H9 (cell line): ENCODE measurements at regions not wholly inside any gene's neighbourhood (a gene's known extent, or its start where the extent isn't known, plus 50 kb on each side); places are given as distances from the start of the nearest gene placed in this dataset.

Experiments
- DNase-seq: peaks from one replicate; pipeline ENCODE4 v3.0.0-alpha.2; 2017
- H2AFZ ChIP-seq: one replicate; pipeline ENCODE4 v1.6.1; 2013; ENCODE audit warnings: mild to moderate bottlenecking, low read length, control low read depth, moderate library complexity
- H2AK5ac ChIP-seq: 2 replicates; pipeline ENCODE4 v1.6.1; 2013; ENCODE audit warnings: low read length, control low read depth, mixed read lengths; ENCODE audit not compliant: insufficient read length
- H2BK120ac ChIP-seq: one replicate; pipeline ENCODE4 v1.6.1; 2013; ENCODE audit warnings: low read depth, mild to moderate bottlenecking, low read length, control low read depth, inconsistent platforms; ENCODE audit not compliant: poor library complexity, severe bottlenecking
- H2BK12ac ChIP-seq: 2 replicates; pipeline ENCODE4 v1.6.1; 2013; ENCODE audit warnings: low read length, control low read depth, mixed read lengths, low read depth; ENCODE audit not compliant: insufficient read length
- H2BK15ac ChIP-seq: 2 replicates; pipeline ENCODE4 v1.6.1; 2013; ENCODE audit warnings: low read depth, low read length, control low read depth
- H2BK20ac ChIP-seq: one replicate; pipeline ENCODE4 v1.6.1; 2013; ENCODE audit warnings: low read depth, mild to moderate bottlenecking, low read length, control low read depth, inconsistent platforms; ENCODE audit not compliant: poor library complexity, severe bottlenecking
- H2BK5ac ChIP-seq: 2 replicates; pipeline ENCODE4 v1.6.1; 2013; ENCODE audit warnings: low read length, control low read depth, mixed read lengths; ENCODE audit not compliant: insufficient read length
- H3K14ac ChIP-seq: 2 replicates; pipeline ENCODE4 v1.6.1; 2013; ENCODE audit warnings: low read length, control low read depth; ENCODE audit not compliant: insufficient read depth
- H3K18ac ChIP-seq: 2 replicates; pipeline ENCODE4 v1.6.1; 2013; ENCODE audit warnings: low read depth, mild to moderate bottlenecking, mixed read lengths, low read length, control low read depth; ENCODE audit not compliant: insufficient read length
- H3K23ac ChIP-seq: 2 replicates; pipeline ENCODE4 v1.6.1; 2013; ENCODE audit warnings: low read length, control low read depth, mixed read lengths, low read depth; ENCODE audit not compliant: insufficient read length
- H3K23me2 ChIP-seq: 2 replicates; pipeline ENCODE4 v1.6.1; 2013; ENCODE audit warnings: low read depth, mild to moderate bottlenecking, mixed read lengths, low read length, control low read depth; ENCODE audit not compliant: insufficient read length, poor library complexity, severe bottlenecking
- H3K27ac ChIP-seq: 2 replicates; pipeline ENCODE4 v1.5.1; 2013; ENCODE audit warnings: low read length, control low read depth, mixed read lengths, low read depth; ENCODE audit not compliant: insufficient read length
- H3K27me3 ChIP-seq: 2 replicates; pipeline ENCODE4 v1.6.1; 2013; ENCODE audit warnings: low read length, control low read depth, inconsistent platforms; ENCODE audit not compliant: insufficient read depth
- H3K4ac ChIP-seq: 2 replicates; pipeline ENCODE4 v1.6.1; 2013; ENCODE audit warnings: low read depth, mild to moderate bottlenecking, control low read depth, inconsistent platforms, low read length, moderate library complexity
- H3K4me1 ChIP-seq: 2 replicates; pipeline ENCODE4 v1.6.1; 2013; ENCODE audit warnings: low read length, control low read depth, inconsistent platforms; ENCODE audit not compliant: insufficient read depth
- H3K4me2 ChIP-seq: 2 replicates; pipeline ENCODE4 v1.6.1; 2013; ENCODE audit warnings: low read length, control low read depth, mixed read lengths; ENCODE audit not compliant: insufficient read length, insufficient read depth
- H3K56ac ChIP-seq: 2 replicates; pipeline ENCODE4 v1.6.1; 2013; ENCODE audit warnings: low read depth, mild to moderate bottlenecking, mixed read lengths, low read length, control low read depth; ENCODE audit not compliant: insufficient read length
- H3K79me1 ChIP-seq: 2 replicates; pipeline ENCODE4 v1.6.1; 2013; ENCODE audit warnings: low read depth, mild to moderate bottlenecking, moderate library complexity, low read length, control low read depth, inconsistent platforms; ENCODE audit not compliant: insufficient read depth, poor library complexity, severe bottlenecking
- H3K79me2 ChIP-seq: 2 replicates; pipeline ENCODE4 v1.6.1; 2013; ENCODE audit warnings: low read length, control low read depth, inconsistent platforms; ENCODE audit not compliant: insufficient read depth
- H3K9ac ChIP-seq: 2 replicates; pipeline ENCODE4 v1.6.1; 2013; ENCODE audit warnings: low read length, control low read depth, mixed read lengths; ENCODE audit not compliant: insufficient read length; ENCODE audit errors: extremely low read depth
- H3K9me3 ChIP-seq: one replicate; pipeline ENCODE4 v1.6.1; 2013; ENCODE audit warnings: low read depth, low read length, inconsistent platforms; ENCODE audit not compliant: control insufficient read depth
- H3T11ph ChIP-seq: one replicate; pipeline ENCODE4 v1.6.1; 2013; ENCODE audit warnings: mild to moderate bottlenecking, low read length, control low read depth, inconsistent platforms
- H4K20me1 ChIP-seq: one replicate; pipeline ENCODE4 v1.6.1; 2013; ENCODE audit not compliant: control insufficient read depth, insufficient read length, insufficient read depth
- H4K5ac ChIP-seq: 2 replicates; pipeline ENCODE4 v1.6.1; 2013; ENCODE audit warnings: low read depth, mild to moderate bottlenecking, mixed read lengths, low read length, control low read depth; ENCODE audit not compliant: insufficient read length
- H4K8ac ChIP-seq: replicated peaks from 2 replicates; pipeline ENCODE4 v1.6.1; 2013; ENCODE audit warnings: low read length, control low read depth, mixed read lengths, low read depth; ENCODE audit not compliant: insufficient read length
- H4K91ac ChIP-seq: 2 replicates; pipeline ENCODE4 v1.6.1; 2013; ENCODE audit warnings: low read depth, mild to moderate bottlenecking, moderate library complexity, mixed read lengths, low read length, control low read depth; ENCODE audit not compliant: insufficient read length
- H3K27ac Mint-ChIP-seq, 3 experiments: 2 replicates in 2 of 3; 3 replicates in 1 of 3; pipeline ENCODE4 v1.8.0; 2020 to 2021; ENCODE audit warnings: mixed read lengths in 3 of 3, mild to moderate bottlenecking in 1 of 3, moderate library complexity in 1 of 3
- H3K27me3 Mint-ChIP-seq: 2 replicates; pipeline ENCODE4 v1.8.0; 2021; ENCODE audit warnings: low read depth, mild to moderate bottlenecking, moderate library complexity, mixed read lengths
- H3K36me3 Mint-ChIP-seq, 3 experiments: 2 replicates in 2 of 3; 3 replicates in 1 of 3; pipeline ENCODE4 v1.8.0; 2020 to 2021; ENCODE audit warnings: low read depth in 3 of 3, mixed read lengths in 3 of 3; ENCODE audit not compliant: insufficient read depth in 1 of 3
- H3K4me1 Mint-ChIP-seq, 2 experiments: 2 replicates each; pipeline ENCODE4 v1.8.0; 2020; ENCODE audit warnings: mixed read lengths in 2 of 2
- H3K4me3 Mint-ChIP-seq, 2 experiments: 2 replicates in 1 of 2; 3 replicates in 1 of 2; pipeline ENCODE4 v1.8.0; 2020 to 2021; ENCODE audit warnings: mild to moderate bottlenecking in 2 of 2, mixed read lengths in 2 of 2, moderate library complexity in 1 of 2
- H3K9me3 Mint-ChIP-seq, 2 experiments: 2 replicates in 1 of 2; 3 replicates in 1 of 2; pipeline ENCODE4 v1.8.0; 2020; ENCODE audit warnings: mild to moderate bottlenecking in 2 of 2, mixed read lengths in 2 of 2, moderate library complexity in 1 of 2
- CTCF ChIP-seq: fragments of 200-600 bp; sonication (generic); conservative IDR thresholded peaks from 3 replicates; pipeline ENCODE4 v1.8.0; 2021; ENCODE audit warnings: antibody characterized with exemption, mild to moderate bottlenecking
- WGBS: extraction: QIAGEN DNeasy Blood & Tissue Kit; methylation state at CpG from one replicate; pipeline ENCODE4 v1.1.7; 2013; ENCODE audit warnings: missing lambda C conversion rate, low lambda C conversion rate, mixed read lengths; ENCODE audit not compliant: insufficient read length; ENCODE audit errors: extremely low coverage; 5-methylcytosine and 5-hydroxymethylcytosine counted together

- no peaks in the 10 kb centered on the region for H3K79me1 ChIP-seq
- no peak for DNase-seq
- peaks cover 0 to 2% of the 10 kb centered on the region in 2 experiments; a peak in 1 of 5 replicates for H3K9me3 Mint-ChIP-seq
Observed at GRCh38 chr11:104338186-104338585, 174.2 kb upstream of the PDGFD start.

More at GRCh38 chr11:104338186-104338585, 174.2 kb upstream of the PDGFD start:
- Histone ChIP-seq H4K8ac (no peak overlapping the region), H4K5ac (no peak overlapping the region), H3K14ac (no peak overlapping the region), H3K56ac (no peak overlapping the region), H2AK5ac (no peak overlapping the region), H2BK5ac (no peak overlapping the region), H3K4me2 (no peak overlapping the region), H2BK15ac (no peak overlapping the region), H3K79me2 (no peaks in the 10 kb centered on the region), H2BK12ac (no peak overlapping the region), H3K27me3 (no peaks in the 10 kb centered on the region), H3K4ac (no peak overlapping the region), H3K9ac (no peak overlapping the region), H2AFZ (no peak overlapping the region), H3K23ac (no peak overlapping the region), H3K9me3 (no peaks in the 10 kb centered on the region), H2BK20ac (no peak overlapping the region), H3K4me1 (no peaks in the 10 kb centered on the region), H3T11ph (no peak overlapping the region), H3K27ac (no peak overlapping the region), H3K18ac (no peak overlapping the region), H2BK120ac (no peak overlapping the region), H4K20me1 (no peaks in the 10 kb centered on the region), H3K23me2 (no peaks in the 10 kb centered on the region), H4K91ac (no peak overlapping the region)
- H3K4me1 Mint-ChIP-seq = no peaks in the 10 kb centered on the region
- TF ChIP-seq CTCF = no peak
- no CpG with 5 or more reads among the region's 1 CpG for WGBS
- H3K36me3 Mint-ChIP-seq = peaks cover 0 to 6% (median 4%) of the 10 kb centered on the region in 3 experiments; a peak in 5 of 7 replicates
- no peak overlapping the region for H3K27ac Mint-ChIP-seq
- H3K27me3 Mint-ChIP-seq = no peaks in the 10 kb centered on the region
- H3K4me3 Mint-ChIP-seq = no peak overlapping the region
